WERI-Rb-1 (cell line): ENCODE measurements at regions not wholly inside any gene's neighbourhood (a gene's known extent, or its start where the extent isn't known, plus 50 kb on each side); places are given as distances from the start of the nearest gene placed in this dataset.

Source experiments
- DNase-seq: peaks from one replicate; pipeline ENCODE4 v3.0.0-alpha.2; 2020
- H3K27ac ChIP-seq: fragments of 250-450 bp; sonication (Bioruptor Pico); 2 replicates; pipeline ENCODE4 v1.5.1; 2020; ENCODE audit warnings: mild to moderate bottlenecking, moderate library complexity
- H3K27me3 ChIP-seq: fragments of 250-450 bp; sonication (Bioruptor Pico); 2 replicates; pipeline ENCODE4 v1.5.1; 2021; ENCODE audit warnings: mild to moderate bottlenecking, low read depth, moderate library complexity; ENCODE audit not compliant: insufficient read depth, severe bottlenecking
- H3K36me3 ChIP-seq: fragments of 250-450 bp; sonication (Bioruptor Pico); 2 replicates; pipeline ENCODE4 v1.5.1; 2020; ENCODE audit warnings: mild to moderate bottlenecking, moderate library complexity
- H3K4me3 ChIP-seq: 2 replicates; pipeline ENCODE4 v1.5.1; 2011; ENCODE audit warnings: low read depth, mild to moderate bottlenecking, control low read depth, low read length
- H3K9me3 ChIP-seq: fragments of 250-450 bp; sonication (Bioruptor Pico); 2 replicates; pipeline ENCODE4 v1.5.1; 2021; ENCODE audit warnings: mild to moderate bottlenecking, moderate library complexity; ENCODE audit not compliant: severe bottlenecking
- CTCF ChIP-seq: IDR thresholded peaks from 2 replicates; pipeline ENCODE4 v1.5.1; 2011; ENCODE audit warnings: low read depth, mild to moderate bottlenecking, control low read depth, inconsistent platforms, low read length

- H3K27ac ChIP-seq: no peak overlapping the region
- peaks cover 3% of the 10 kb centered on the region for H3K9me3 ChIP-seq
- no peak for TF ChIP-seq CTCF
- H3K36me3 ChIP-seq: no peaks in the 10 kb centered on the region
- peaks cover 20% of the 10 kb centered on the region for H3K27me3 ChIP-seq
- no peak for DNase-seq
- H3K4me3 ChIP-seq: no peak overlapping the region
Measured at GRCh38 chrX:98380106-98380505, 1496.4 kb downstream of the RPA4 start.

DNA sequence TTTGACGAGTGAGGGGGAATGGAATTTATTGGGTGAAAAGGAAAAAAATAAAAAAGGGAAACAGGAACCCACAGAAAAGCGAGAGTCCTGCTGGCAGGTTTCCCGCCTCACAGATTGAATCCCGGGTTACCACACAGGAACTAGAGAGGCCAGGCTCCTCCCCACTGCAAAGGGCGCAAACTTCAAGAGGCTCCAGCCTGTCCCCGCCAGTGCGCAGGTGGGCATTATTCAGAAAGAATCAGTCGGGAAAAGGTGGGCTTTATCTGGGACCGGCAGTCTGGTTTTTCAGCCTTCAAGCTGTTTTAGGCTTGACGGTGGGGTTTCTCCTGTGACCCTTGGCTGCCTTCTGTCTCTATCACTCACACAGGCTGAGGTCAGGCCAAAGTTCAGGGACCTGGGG, 1496.8 kb downstream of the RPA4 start:
- Histone ChIP-seq H3K4me3 (no peak overlapping the region), H3K27me3 (peaks cover 21% of the 10 kb centered on the region)
- TF ChIP-seq CTCF: no peak

DNA sequence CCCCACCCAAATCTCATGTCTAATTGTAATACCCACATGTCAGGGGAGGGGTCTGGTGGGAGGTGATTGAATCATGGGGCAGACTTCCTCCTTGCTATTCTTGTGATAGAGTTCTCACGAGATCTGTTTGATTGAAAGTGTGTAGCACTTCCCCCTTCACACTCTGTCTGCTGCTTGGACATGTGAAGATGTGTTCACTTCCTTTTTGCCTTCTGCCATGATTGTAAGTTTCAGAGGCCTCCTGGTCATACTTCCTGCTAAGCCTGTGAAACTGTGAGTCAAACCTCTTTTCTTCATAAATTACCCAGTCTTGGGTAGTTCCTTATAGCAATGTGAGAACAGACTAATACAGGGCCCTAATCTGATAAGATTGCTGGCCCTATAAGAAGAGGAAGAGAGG, 1514.8 kb downstream of the RPA4 start:
- H3K4me3 ChIP-seq: no peak overlapping the region
- H3K27me3 ChIP-seq: no peaks in the 10 kb centered on the region
- no peak overlapping the region for H3K27ac ChIP-seq
- H3K9me3 ChIP-seq: no peaks in the 10 kb centered on the region
- TF ChIP-seq CTCF: no peak
- no peaks in the 10 kb centered on the region for H3K36me3 ChIP-seq
- DNase-seq: no peak

More for the DNA sequence above, 1496.8 kb downstream of the RPA4 start:
- DNase-seq: no peak
- Histone ChIP-seq H3K9me3 (peaks cover 3% of the 10 kb centered on the region), H3K36me3 (no peaks in the 10 kb centered on the region), H3K27ac (no peak overlapping the region)

DNA sequence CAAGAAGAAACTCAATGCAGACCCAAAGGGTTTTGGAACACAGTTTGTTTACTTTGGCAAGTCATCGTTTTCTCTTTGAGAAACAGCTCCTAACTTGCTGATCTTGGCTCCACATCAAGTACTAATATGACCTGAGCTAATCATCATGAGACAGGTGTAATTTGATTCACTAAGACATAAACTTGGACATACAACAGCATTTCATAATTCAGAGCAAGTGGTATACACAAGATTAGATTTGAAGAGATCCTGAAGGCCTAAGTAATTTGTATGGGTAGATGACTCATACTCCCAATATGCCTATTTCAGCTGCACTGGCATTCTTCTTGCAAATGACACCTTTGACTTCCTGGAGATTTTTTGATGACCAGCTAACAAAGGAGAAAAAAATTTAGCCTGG, 1521.7 kb downstream of the RPA4 start:
- Histone ChIP-seq H3K36me3 (no peaks in the 10 kb centered on the region), H3K4me3 (no peak overlapping the region), H3K27ac (no peak overlapping the region), H3K9me3 (no peaks in the 10 kb centered on the region), H3K27me3 (peaks cover under 1% of the 10 kb centered on the region)
- no peak for TF ChIP-seq CTCF
- DNase-seq: no peak

- Histone ChIP-seq H3K36me3 (no peaks in the 10 kb centered on the region), H3K27me3 (peaks cover 8% of the 10 kb centered on the region), H3K27ac (no peak overlapping the region), H3K9me3 (no peaks in the 10 kb centered on the region), H3K4me3 (no peak overlapping the region)
- TF ChIP-seq CTCF: no peak
- DNase-seq: no peak
Measured at GRCh38 chrX:98407584-98407983, 1523.9 kb downstream of the RPA4 start.

GRCh38 chrX:98409867-98410266, 1526.2 kb downstream of the RPA4 start:
- Histone ChIP-seq H3K27ac (no peak overlapping the region), H3K27me3 (peaks cover 14% of the 10 kb centered on the region), H3K9me3 (no peaks in the 10 kb centered on the region), H3K36me3 (no peaks in the 10 kb centered on the region), H3K4me3 (no peak overlapping the region)
- DNase-seq: no peak
- TF ChIP-seq CTCF: no peak
